ENCODE measurements at regions not wholly inside any gene's neighbourhood (a gene's known extent, or its start where the extent isn't known, plus 50 kb on each side); places are given as distances from the start of the nearest gene placed in this dataset.
"Not testable (repeated sequence)": the region's sequence is repeated elsewhere in the genome, so short reads cannot be mapped to it uniquely, and the experiment has no call there.

DNA sequence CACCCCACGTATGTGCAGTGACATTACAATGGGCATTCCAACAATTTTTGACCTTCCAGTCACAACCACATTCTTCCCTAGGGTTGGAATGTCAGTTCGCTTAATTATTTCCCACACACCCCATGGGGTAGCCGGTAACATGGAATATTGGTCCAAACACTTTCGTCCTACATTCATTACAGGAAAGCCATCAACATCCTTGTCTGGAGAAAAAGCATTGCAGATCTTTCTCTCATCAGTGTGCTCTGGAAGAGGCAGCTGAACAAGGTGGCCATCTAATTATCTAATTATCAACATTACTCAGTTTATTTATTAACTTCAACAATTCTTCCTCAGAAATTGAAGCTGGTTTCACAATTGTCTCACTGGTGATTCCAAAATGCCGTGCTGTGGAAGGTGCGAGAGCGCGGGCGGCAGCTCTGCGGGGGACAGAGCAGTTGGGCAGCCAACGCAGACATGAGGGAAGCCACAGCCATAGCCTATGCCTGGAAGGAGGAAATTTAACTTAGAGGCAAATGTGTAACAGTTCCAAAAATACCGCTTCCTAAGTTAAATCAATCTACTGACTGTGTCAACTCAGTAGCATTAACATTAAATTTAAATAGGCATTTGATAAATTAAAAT is 1158.9 kb upstream of the EPHA6 start:
- no peak for DNase-seq (ENCODE audit: low read depth in 3 of 3, low spot score in 2 of 3)

DNA sequence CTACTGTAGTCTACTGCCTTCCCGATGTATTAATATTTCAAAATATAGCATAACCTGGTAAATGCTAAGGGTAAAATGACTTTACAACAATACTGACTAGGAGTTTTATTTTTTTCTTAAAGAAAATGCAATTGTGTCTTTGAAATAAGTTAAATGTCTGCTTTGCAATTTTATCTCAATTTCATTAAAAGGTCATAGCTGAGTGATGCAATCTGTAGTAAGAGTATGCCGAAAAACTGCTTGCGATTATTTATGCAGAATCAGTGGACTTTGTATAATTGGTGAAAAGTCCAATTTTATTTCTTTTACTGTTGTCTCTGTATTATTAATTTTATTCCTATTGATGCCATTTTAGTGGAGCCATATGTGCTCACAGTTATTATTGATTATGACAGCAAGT is 1143.6 kb upstream of the EPHA6 start:
- no peak for DNase-seq (ENCODE audit: low read depth in 3 of 3, low spot score in 2 of 3)

DNA sequence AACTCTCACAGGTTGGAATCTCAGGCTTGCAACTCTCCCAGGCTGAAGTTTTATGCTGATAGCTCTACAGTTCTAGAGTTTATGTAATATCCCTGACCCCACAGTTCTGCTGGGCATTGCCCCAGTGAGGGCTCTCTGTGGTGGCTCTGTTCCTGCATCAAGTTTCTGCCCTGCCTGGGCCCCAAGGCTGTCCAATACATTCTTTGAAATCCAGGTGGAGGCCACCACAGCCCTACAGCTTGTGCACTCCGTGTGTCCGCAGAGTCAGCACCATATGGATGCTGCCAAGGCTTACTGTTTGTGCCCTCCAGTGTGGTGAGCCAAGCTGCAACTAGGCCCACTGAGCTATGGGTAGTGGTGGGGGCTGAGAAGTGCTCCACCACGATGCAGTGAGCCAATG is 1141.2 kb upstream of the EPHA6 start:
- DNase-seq (ENCODE audit: low read depth in 3 of 3, low spot score in 2 of 3) = no peak

DNA sequence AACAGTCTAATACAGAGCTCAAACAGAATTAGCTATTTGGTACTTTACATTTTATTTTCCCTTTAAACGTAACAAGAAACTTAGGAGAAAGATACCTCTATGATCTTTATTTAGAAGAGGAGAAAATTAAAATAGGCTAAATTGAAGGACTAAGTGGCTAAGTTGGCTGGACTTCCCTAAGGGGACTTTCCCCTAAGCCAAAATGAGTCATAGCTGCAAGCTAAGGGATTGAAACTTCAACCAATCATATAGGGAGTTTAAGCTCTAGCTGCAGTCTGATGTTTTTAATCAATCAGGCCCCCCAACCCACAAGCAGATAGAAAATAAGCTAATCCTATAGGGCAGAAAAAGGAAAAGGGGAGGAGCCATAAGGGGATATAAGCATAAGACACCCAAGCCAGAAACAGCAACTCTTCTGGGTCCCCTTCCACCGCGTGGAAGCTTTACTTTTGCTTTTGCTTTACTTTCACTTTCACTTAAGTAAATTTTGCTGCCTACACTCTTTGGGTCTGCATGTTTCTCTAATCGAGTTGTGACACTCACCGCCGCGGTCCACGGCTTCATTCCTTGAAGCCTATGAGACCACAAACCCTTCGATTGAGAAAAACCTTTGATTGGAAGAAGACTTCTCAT is 1108.5 kb upstream of the EPHA6 start:
- no peak for DNase-seq (ENCODE audit: low read depth in 3 of 3, low spot score in 2 of 3)

DNA sequence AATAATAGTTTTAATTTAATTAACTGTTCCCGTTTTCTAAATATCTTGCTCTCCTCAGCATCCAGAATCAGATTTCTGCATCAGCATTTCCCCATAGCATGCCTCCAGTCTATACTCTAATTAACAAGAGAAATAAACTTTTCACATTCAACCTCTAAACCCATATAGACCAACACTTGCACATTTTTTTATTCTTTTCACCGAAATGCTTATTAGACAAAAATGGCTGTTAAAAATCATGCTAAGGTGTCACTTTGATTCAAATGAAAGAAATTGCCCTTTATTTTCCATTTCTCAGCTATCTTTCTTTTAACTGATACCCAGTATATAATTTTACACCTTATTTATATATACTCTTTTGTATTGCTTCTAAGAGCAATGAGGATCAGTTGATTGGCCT is 1107.1 kb upstream of the EPHA6 start:
- DNase-seq (ENCODE audit: low read depth in 3 of 3, low spot score in 2 of 3) = no peak

DNA sequence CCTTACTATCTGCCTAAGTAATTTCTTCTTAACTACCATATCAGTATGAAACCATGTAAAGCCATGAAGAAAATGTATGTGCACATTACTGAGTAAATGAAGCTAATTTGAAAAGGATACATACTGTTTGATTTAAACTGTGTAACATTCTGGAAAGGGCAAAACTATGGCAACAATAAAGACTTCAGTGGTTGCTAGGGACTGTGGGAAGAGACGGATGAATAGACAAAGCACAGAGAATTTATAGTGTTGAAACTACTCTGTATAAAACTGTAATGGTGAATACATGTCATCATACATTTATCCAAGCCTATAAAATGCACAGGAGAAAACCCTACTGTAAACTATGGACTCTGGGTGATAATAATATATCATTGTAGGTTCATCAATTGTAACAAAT is 1103.7 kb upstream of the EPHA6 start:
- DNase-seq (ENCODE audit: low read depth in 3 of 3, low spot score in 2 of 3) = no peak

DNA sequence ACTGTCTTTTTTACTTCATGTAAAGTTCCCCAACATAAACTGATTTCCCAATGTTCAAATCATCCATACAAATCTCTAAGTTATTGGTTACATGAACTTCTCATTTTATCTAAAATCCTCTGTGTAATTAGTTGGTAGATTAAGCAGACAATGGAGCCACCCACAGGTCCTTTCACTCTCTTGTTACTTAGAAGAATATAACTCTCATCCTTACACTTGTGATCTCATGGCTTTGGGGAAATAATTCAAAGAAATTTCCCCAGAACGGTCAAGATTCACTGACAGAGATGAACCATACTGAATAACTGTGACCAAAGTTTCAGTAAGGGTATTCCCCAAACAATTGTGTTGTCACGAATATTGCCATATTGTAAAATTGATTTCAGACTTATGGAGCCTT is 1102.6 kb upstream of the EPHA6 start:
- DNase-seq (ENCODE audit: low read depth in 3 of 3, low spot score in 2 of 3) = no peak

DNA sequence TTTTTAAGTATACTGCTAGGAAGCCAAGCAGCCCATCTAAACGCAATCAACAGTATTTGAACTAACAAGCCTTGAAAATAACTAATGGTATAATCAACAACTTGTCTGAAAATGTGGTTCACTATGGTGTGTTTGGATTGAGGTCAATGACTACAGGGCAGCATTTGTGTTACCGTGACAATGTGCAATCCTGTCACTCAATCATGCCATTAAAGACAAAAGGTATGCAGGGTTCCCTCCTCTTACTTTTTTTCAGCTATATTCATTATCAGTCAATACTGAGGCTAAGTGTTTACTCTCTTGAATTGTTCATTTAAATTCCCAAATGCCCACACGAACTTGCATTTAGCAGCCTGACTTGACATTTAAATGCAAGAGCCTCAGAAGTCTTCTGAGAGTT is 1099.3 kb upstream of the EPHA6 start:
- DNase-seq (ENCODE audit: low read depth in 3 of 3, low spot score in 2 of 3) = no peak

DNA sequence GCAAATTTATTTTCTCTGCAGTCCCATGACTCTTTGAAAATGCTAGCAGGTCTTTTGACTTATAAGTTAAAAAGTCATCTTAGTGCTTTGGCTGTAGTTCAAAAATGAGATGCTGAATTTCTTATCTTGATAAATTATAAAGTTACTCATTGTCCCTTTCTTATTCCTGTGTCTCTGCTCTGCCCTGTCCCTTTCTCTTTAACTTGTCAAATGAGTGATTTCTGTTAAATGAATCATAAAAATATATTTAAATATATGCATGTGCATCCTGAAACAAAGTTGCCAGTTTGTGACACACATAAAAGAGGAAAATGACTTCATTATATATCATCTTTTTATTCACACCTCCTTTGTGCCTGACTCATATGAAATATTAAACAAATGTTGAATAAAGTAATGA is 1097.3 kb upstream of the EPHA6 start:
- DNase-seq (ENCODE audit: low read depth in 3 of 3, low spot score in 2 of 3) = no peak

DNA sequence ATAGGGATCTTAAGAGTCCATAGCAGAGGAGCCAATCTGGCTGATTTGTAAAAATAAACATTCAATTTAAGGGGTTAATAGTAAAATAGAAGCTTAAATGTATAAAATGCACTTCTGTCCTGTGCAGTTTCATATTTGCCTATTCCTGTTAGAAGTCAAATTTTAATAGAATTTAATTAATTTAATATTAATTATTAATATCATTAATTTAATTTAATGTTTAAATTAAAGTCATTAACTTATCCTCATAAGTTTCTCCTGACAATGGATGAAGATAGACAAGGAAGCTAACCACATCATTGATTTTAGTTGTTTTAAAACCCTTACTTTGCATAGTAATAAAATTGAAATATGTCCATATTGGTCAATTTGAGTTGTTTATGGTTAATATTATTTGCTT is 1096.2 kb upstream of the EPHA6 start:
- no peak for DNase-seq (ENCODE audit: low read depth in 3 of 3, low spot score in 2 of 3)

DNA sequence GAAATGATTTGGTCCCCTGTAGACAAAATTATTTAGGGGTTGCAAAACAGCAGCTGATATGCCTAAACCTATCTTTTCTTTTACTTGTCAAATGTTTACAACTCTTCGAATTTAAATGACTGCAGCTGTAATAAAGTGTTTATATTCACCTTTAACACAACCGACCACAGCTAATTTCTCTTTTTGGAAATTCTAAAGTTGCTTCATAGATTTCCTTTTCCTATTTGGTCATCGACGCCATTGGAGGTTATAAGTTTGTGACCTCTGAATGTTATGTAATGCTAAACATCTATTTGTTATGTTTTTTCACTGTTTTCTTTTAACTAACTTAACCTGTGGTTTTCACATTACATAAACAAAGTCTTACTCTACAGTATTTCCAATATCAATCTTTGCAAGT is 1094.9 kb upstream of the EPHA6 start:
- no peak for DNase-seq (ENCODE audit: low read depth in 3 of 3, low spot score in 2 of 3)

DNA sequence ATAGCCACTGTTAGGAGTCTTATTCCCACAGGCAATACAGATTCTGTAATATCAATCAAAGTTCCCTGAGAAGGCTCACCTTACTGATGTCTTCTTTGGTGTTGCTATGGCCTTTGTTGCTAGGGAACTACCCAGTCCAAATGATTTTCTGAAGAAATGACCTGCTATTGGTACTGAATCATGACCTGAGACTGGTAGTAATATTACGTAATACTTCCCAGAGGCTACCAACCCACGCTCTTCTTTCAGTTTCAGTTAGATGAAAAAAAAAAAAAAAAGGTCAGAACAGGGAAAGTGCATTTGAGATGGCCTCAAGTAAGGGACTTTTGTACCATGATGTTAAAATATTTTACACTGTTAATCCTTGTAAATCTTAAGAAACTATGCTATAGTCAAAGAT is 1092.5 kb upstream of the EPHA6 start:
- no peak for DNase-seq (ENCODE audit: low read depth in 3 of 3, low spot score in 2 of 3)

DNA sequence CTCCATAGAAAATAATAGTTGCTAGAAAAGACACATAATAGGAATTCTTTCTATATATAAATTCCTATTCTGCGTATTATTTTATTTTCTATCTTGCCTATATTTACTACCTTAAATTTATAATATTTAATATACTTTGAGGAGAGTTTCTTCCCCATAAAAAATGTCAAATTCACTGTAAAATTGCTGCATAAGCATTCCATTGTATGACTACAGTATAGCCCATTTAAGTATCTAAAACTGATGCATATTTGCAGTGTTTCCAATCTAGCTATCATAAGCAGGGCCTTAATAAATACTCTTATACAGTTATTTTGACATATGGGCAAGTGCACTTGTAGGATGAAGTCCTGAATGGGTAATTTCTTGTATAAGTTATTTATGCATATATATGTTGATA is 1088.6 kb upstream of the EPHA6 start:
- DNase-seq (ENCODE audit: low read depth in 3 of 3, low spot score in 2 of 3) = no peak

DNA sequence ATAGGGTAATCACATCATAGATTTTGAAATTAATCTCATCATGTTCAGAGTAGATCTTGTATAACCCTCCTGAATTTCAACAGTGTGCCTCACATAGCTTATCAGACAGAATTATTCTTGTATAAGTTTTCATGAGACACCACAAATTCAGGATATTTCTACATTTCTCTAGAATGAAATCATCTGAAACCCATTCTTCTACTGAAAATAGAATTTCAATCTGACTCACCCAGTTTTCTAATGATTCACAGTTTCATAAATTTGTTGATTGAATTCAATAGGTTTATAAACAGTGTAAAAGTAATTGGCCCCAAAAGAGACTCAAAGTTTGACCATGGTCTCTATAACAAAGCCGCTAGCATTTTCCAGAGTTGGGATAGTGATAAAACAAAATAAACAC is 1082.6 kb upstream of the EPHA6 start:
- DNase-seq (ENCODE audit: low read depth in 3 of 3, low spot score in 2 of 3) = no peak

DNA sequence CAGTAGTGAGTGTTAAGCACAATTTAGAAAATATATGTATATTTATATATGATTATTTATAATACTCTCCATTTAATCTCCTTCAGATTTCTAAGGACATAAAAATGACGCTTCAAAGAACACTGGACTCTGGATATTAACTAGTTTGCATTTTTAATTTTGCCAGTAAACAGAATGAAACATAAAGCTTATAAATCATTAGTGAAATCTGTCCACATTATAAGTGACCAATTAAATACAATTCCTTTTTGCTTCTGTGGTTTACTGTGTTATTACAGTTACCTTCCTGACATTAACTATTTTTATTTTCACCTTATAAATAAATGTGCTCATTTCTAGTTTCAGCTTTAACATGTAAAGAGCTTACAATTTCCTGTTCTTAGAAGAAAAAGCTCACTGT is 1081.1 kb upstream of the EPHA6 start:
- no peak for DNase-seq (ENCODE audit: low read depth in 3 of 3, low spot score in 2 of 3)

DNA sequence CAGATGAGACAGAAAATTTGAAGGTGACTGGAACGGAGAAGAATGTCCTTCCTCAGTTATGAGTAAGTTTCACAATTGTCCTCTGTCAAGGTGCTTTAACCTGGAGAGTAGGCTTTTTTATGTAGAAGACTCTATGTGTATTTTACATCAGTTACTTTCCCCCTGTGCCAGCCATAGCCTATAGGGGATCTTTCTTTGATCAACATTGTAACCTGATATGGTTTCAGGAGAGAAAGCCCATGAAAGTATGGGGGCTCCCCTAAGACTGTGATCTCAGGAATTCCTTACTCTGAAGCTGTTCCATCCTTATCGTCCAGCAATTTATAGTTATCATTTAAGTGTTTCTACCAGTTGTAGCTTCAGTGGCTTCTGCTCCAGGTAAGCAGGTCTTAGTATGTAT is 1076.3 kb upstream of the EPHA6 start:
- no peak for DNase-seq (ENCODE audit: low read depth in 3 of 3, low spot score in 2 of 3)

DNA sequence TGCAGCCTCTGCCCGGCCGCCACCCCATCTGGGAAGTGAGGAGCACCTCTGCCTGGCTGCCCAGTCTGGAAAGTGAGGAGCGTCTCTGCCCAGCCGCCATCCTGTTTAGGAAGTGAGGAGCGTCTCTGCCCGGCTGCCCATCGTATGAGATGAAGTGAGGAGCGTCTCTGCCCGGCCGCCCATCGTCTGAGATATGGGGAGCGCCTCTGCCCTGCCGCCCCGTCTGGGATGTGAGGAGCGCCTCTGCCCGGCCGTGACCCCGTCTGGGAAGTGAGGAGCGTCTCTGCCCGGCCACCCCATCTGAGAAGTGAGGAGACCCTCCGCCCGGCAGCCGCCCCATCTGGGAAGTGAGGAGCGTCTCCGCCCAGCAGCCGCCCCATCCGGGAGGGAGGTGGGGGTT is 1069.5 kb upstream of the EPHA6 start:
- not testable (repeated sequence) for DNase-seq (ENCODE audit: low read depth in 3 of 3, low spot score in 2 of 3)

DNA sequence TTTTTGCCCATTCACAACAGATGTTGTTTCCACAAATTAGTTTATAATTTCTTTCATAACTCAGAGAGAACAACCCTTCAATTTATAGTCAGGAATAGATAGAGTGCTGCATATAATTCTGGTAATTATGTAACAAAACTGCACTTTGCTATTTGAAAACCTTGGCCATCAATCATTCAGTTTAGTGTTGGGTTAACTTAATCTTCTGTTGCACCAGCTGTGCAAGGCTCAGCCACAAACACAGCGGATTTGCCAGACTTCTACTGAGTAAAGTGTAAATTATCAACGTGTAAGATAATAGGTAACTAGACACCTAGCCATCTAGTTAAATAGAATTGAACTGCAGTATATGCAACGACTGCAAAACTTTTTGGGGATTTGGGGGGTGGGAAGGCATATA is 1064.3 kb upstream of the EPHA6 start:
- DNase-seq (ENCODE audit: low read depth in 3 of 3, low spot score in 2 of 3) = peak in 1 of 3 donors; percentile 1

DNA sequence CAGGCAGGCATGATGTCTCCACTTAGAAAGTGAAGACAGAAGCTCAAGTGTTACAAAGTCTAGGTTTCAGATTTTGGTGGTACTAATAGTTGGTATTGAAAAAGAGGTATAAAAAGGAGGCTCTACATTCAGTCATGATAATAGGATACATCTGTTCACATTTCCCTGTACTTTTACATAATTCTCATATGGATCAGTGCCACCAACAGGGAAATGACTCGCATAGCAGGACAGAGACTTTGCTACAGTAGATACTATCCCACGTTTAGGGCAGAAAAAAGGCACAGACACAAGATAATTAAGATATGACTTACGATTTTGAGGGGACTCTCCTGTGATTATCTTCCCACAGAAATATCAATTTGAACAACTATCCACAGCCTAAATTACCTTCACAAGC is 1062.9 kb upstream of the EPHA6 start:
- no peak for DNase-seq (ENCODE audit: low read depth in 3 of 3, low spot score in 2 of 3)

DNA sequence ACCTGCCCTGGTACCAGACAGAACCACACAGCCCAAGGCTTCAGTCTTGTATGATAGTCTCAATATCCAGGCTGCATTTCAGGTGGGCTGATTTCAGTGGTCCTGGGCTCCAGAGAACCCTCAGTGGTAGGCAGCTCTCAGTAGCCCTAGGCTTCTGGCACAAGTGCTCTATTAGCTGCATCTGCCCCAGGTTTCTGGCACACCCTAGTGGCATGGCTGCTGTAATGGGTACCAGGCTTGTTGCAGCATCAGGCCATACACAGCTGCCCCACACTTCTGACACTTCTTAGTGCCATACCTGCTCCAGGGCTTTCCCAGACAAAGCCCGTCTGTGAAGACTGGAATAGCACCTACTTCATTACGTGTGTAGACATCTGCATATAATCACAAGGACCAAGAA is 1062.2 kb upstream of the EPHA6 start:
- DNase-seq (ENCODE audit: low read depth in 3 of 3, low spot score in 2 of 3) = no peak

DNA sequence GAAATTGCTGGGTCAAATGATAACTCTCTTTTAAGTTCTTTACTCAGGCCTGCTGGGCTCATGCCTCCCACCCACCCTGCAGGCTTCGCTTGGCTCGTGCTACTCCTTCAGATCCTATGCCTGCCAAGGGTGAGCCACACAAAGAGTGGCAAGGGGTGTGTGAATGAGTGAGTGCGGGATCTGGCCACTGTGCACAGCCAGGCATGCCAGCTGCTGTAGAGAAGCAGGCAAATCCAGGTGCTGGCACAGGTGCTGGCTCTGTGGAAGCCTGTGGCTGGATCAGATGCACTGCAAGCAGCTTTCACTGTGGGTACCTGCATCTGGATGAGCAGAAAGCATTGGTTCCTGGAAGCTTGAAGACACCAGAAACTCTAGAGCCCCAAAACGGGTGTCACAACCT is 1055.7 kb upstream of the EPHA6 start:
- no peak for DNase-seq (ENCODE audit: low read depth in 3 of 3, low spot score in 2 of 3)

DNA sequence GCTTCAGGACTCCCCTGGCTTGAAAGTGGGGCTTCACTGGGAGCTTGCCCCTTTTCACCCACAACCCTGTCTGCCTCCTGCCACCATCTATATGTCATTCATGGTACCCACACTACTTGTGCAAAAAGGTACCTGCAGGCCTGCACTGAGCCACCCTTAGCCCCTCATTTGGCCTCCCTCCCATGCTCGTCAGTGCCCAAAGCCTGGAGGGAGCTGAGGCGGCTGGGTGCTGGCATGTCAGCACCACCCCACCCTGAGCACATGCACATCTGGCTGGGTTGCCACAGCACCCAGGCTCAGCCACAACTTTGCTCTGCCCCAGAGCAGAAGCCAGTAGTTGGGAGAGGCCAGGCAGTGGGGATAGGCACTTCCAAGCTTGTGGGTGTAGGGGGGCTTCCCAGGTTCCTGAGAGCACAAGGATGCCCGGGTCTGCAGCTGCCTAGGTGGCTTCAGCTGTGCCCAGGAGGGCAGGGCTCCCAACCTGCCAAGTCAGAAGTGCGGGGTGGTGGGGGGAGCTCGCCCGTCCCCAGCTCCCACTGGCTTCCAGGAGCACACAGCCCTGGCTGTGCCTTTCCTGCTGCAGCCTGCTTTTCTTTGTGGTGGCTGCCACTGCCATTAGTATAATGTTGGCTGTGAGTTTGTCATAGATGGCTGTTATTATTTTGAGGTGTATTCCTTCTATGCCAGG is 1054.6 kb upstream of the EPHA6 start:
- DNase-seq (ENCODE audit: low read depth in 3 of 3, low spot score in 2 of 3) = no peak

All from right renal cortex interstitium (tissue), 3 donors.